GM21529 (cell line): ENCODE measurements at regions not wholly inside any gene's neighbourhood (a gene's known extent, or its start where the extent isn't known, plus 50 kb on each side); places are given as distances from the start of the nearest gene placed in this dataset.

Experiments
- ATAC-seq: cut with Tn5 transposase; IDR thresholded peaks from one replicate; pipeline ENCODE4 v1.9.1; 2021; ENCODE audit not compliant: unreplicated experiment

- no peak for ATAC-seq
Measured at GRCh38 chr9:18371621-18372020, 102.3 kb upstream of the ADAMTSL1 start.

- ATAC-seq, result no peak
Measured at GRCh38 chr9:18379073-18379811, 94.7 kb upstream of the ADAMTSL1 start.

- ATAC-seq, result no peak
Measured at GRCh38 chr9:18382243-18382642, 91.7 kb upstream of the ADAMTSL1 start.

- no peak for ATAC-seq
Measured at GRCh38 chr9:18384066-18384465, 89.9 kb upstream of the ADAMTSL1 start.

GRCh38 chr9:18385696-18386490 is 88.1 kb upstream of the ADAMTSL1 start:
- ATAC-seq, result no peak

GRCh38 chr9:18390393-18390792 is 83.6 kb upstream of the ADAMTSL1 start:
- no peak for ATAC-seq

DNA sequence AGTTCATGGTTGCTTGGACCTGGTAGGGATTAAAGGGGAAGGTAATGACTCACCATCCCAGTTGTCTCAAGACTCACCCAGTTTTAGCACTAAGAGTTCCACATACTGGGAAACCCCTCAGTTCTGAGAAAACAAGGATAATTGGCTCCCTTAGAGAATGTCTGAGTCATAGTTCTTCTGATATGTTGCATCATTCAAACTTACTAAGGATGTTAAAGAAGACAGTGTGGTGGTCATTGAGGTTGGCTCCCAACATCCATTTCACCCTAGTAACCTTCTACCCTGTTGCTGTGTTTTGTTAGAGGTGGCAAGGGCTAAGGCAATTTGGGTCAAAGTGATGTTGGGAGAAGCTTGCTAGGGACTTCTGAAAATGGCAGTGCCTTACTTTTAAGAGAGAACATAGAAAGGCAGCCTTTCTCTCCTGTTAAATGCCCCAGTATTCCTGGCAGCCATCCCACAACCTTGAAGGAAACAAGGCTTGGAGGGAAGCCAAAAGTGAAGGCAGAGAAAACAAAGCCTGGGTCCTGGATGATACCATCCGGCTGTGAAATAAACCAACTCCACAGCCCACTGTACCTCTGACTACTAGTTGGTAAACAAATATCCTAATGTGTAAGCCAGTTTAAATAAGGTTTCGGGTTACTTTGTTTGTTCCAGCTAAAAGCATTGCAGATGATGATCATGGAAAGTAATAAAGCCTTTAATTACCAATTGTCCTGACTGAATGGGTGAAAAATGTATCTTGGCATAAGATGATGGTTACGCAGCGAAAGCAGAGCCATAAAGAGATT is 80.4 kb upstream of the ADAMTSL1 start:
- ATAC-seq, result no peak

DNA sequence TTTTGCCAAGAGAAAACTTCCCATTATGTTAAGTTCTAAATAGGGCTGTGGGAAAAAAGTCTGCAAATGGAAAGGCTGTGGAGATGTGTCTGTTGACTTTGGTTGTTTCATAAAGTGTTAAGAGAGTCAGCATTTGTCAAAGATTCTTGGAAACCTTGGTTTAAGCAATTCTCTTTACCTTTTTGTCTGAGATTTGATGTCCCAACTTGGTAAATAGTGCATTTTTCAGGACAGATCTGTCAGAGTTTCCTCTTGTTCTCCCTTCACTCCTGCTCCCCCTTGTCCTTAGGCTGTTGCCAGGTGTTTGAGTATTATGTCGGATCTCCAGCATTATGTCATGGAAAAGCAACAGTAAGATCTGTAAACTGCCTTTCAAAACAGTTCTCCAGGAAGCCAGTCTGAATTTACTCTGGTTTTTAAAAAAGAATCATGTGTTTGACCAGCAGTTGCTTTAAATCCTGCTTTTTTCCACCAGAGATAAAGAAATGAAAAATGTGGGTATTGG is 79.1 kb upstream of the ADAMTSL1 start:
- ATAC-seq, result no peak

DNA sequence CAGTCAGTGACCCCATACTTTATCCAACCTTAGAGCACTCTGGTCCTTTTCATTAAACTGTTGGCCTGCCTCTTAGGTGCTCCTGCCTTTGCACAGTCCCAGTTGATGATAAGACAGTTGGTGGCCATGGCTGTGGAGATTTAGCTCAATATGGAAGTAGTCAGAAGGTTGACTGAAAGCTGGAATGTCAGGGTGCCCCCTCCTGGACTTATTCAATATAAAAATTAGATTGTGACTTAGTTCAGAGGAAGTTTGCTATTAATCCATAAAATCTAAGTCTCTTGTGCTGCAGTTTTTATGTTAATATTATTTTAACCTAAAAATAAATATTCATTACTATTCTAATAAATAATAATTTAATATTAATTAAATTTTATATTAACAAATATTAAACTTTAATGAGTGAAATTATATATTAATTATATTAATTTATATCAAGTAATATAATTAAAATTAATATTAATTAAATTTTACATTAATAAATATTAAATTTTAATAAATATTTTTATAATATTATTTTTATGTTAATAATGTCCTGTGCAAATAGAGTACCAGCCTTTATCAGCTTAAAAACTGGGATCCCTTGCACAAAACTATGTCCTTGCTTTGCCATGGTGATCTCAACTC is 77.7 kb upstream of the ADAMTSL1 start:
- ATAC-seq, result no peak

DNA sequence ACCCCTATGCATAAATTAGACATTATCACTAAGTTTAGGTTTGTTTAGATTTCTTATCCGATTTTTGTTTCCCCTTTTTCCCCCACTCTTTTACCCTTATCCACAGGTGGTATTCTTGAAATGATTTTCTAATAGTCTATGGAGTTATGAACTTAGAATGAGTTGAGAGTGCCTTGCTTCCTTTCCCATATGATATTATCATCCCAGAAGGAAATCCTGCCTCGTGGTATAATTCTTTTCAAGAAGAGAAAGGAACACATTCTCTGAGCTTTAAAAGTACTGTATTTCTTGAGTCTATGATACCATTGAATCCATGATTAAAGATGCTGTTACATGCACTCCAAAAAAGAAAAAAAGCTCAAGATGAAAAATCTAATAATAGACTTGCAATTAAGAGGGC is 76.9 kb upstream of the ADAMTSL1 start:
- no peak for ATAC-seq

DNA sequence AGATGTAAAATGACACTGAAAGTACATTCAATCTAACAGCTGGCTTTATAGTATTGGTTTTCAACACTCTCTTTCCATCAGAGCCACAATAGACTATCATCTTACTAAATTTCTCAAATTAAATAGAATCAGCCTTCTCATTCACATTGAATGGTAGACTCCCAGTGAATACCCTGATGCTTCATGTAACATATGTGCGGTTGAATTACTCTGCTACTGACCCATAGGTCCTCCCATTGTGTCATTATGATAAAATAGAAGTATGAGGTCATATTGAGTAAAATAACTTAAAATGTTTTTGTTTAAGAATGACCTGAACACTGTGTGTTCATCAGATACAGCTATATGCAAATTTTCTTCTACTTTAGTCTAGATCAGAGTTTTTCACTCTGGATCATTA is 75.9 kb upstream of the ADAMTSL1 start:
- ATAC-seq, result no peak

- no peak for ATAC-seq
Measured at GRCh38 chr9:18404434-18405029, 69.4 kb upstream of the ADAMTSL1 start.

GRCh38 chr9:18405240-18405639 is 68.7 kb upstream of the ADAMTSL1 start:
- ATAC-seq, result no peak

DNA sequence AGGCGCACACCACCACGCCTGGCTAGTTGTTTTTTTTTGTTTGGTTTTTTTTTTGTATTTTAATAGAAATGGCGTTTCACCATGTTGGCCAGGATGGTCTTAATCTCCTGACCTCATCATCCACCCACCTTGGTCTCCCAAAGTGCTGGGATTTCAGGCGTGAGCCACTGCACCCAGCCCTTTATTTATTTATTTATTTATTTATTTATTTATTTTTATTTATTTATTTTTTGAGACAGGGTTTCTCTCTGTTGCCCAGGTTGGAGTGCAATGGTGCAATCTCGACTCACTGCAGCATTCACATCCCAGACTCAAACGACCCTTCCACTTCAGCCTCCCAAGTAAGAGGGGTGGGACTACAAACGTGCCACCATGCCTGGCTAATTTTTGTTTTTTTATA is 63.0 kb upstream of the ADAMTSL1 start:
- no peak for ATAC-seq

DNA sequence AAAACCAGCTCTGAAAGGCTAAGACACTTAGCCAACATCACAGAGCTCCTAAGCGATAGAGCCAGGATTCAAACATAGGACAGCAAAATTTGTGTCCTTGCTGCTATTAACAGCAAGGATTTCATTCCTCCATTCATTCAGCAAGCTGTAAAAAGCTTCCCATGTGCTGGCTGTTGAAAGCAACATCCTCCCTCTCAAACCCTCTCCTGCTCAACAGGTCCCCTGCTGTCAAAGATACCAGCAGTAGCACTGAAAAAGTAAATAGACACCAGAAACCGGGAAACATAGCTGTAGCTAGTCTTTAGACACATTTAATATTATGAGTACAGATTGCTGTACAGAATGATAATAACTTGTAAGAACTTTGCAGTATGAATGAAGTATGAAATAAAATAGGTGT is 52.6 kb upstream of the ADAMTSL1 start:
- ATAC-seq, result no peak

GRCh38 chr9:18422296-18423036 is 51.5 kb upstream of the ADAMTSL1 start:
- no peak for ATAC-seq

DNA sequence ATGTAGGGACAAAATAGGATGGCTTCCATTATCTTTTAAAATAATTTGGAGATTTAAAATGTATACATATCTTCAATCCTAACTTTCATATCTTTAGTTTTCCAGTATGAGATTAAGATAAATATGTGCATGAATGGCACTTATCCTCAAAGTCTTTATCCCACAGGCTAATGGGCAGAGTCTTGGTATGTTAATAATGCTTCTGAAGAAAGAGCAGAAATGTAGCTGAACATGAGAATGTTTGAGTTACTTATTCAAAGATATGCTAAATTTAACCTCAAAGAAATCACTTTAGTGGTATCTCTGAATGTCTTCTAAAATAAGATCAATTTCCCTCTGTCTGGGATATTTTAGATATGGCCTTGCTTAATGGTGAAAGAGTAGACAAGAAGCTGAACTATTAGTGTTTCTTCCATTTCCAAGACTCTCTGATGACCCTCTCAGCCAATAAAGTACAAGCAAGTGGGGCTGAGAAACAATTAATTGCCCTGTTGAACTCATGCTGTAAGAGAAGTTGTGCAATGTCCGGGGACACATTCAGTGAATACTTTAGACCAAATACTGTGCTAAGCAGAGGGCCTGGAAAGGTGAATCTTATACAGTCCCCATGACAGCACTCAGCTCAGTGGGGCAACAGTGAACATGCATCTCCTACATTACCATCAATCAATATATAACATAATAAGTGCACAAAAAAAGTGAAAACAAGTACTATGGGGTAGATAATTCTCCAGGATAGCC is 50.0 kb upstream of the ADAMTSL1 start:
- ATAC-seq, result no peak
